ENCODE measurements at regions not wholly inside any gene's neighbourhood (a gene's known extent, or its start where the extent isn't known, plus 50 kb on each side); places are given as distances from the start of the nearest gene placed in this dataset.

DNA sequence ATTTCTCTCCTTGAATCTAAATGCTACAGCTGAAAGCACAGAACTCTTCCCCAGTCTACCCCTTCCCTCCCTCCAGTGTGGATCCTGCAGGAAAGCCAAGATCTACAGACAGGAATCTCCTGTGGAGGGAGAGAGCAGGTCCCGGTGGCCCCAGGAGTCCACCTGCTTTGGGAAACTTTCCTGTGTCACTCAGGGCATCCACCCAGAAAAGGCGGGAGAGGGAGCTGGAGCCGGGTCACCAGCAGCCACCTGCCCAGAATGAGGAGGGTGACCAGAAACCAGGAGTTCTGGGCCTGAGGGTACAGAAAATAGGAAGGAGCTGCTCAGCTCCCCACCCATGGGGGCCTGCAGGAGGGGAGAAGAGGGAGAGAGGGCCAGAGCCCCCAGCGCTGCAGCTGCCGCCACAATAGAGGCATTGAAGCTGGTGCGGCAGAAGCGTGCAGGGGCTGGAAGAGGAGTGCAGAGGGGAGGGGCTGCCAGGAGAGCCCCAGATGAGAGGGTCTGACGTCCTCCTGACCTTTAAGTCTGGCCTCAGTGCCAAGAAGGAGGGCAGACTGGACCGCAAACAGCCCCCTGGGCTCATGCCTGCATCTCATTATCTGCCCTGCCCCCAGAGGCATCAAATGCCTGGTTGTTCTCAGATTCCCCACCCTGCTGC, 56.3 kb upstream of the TMEM72 start:
- Histone ChIP-seq H3K4me1 (ENCODE audit: control insufficient read depth in 2 of 2, insufficient read depth in 2 of 2, low read length in 2 of 2) (no peaks in the 10 kb centered on the region), H3K4me3 (ENCODE audit: low read length in 2 of 2) (no peak overlapping the region), H3K9me3 (ENCODE audit: control insufficient read depth in 2 of 2, insufficient read depth in 1 of 2, low read length in 1 of 2) (no peaks in the 10 kb centered on the region), H3K27ac (ENCODE audit: low read depth in 1 of 2, low read length in 1 of 2) (no peak overlapping the region), H3K27me3 (ENCODE audit: control insufficient read depth in 2 of 2, insufficient read depth in 1 of 2, low read length in 1 of 2) (peaks cover 0 to 4% of the 10 kb centered on the region in 2 donors), H3K36me3 (ENCODE audit: control insufficient read depth in 2 of 2, insufficient read depth in 2 of 2, low read length in 1 of 2) (no peaks in the 10 kb centered on the region)
- WGBS: 89% methylated on average over 9 of the region's 9 CpGs
- DNase-seq (ENCODE audit: low read depth in 6 of 9, low spot score in 9 of 9): no peak

DNA sequence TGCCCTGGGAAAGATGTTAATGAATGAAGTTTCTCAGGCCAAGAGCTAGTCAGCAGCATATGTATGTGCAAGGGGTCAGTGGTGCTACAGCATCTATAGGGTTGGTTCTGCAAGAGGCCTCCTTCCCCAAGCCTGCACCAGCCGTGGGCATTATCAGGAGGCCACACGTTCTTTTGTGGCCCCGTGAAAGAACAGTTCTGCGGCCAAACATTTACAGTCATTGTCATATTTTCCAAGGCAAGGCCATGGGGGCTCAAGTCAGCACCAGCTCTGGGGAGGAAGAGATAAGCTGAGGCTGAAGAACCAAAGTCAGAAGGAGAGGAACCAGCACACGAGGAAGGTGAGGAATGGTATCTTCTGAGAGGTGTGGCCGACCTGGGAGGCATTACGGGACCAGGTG, 54.4 kb upstream of the TMEM72 start:
- H3K27ac ChIP-seq (ENCODE audit: low read depth in 1 of 2, low read length in 1 of 2): no peak overlapping the region
- 94% methylated on average over 7 of the region's 7 CpGs for WGBS
- peaks cover 0 to 10% of the 10 kb centered on the region in 2 donors for H3K27me3 ChIP-seq (ENCODE audit: control insufficient read depth in 2 of 2, insufficient read depth in 1 of 2, low read length in 1 of 2)
- H3K4me1 ChIP-seq (ENCODE audit: control insufficient read depth in 2 of 2, insufficient read depth in 2 of 2, low read length in 2 of 2): peaks cover 0 to under 1% of the 10 kb centered on the region in 2 donors
- H3K9me3 ChIP-seq (ENCODE audit: control insufficient read depth in 2 of 2, insufficient read depth in 1 of 2, low read length in 1 of 2): no peaks in the 10 kb centered on the region
- H3K4me3 ChIP-seq (ENCODE audit: low read length in 2 of 2): no peak overlapping the region
- no peak for DNase-seq (ENCODE audit: low read depth in 6 of 9, low spot score in 9 of 9)
- no peaks in the 10 kb centered on the region for H3K36me3 ChIP-seq (ENCODE audit: control insufficient read depth in 2 of 2, insufficient read depth in 2 of 2, low read length in 1 of 2)

DNA sequence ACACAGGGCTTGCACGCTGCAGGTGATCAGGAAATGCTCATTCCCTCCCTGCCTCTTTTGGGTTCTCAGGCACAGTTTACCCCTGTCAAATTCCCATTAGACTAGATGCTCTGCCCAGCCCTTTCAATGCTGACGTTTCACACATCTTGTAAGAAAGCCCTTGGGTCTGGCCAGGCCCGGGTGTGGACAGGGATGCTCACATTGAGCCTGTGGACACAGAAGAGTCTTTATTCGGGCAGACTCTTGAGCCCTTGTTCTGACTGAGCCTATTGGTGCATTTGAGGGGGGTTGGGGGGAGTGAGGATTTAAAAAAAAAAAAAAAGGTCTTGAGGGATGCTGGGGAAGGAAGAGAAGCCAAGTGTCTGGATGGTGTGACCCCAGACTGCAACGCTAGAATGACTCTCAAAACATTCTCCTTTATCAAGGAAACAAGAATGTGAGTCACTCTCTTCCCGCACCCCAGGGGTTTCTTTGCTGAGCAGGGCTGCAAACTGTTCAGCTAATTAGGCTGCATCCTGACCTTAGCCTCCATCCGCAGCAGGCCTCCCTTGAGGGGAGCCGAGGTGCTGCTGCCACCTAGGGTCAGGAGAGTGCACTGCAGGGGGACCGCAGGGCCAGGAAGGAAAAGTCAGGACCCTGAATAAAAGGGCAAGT, 53.6 kb upstream of the TMEM72 start:
- 54% methylated on average over 9 of the region's 9 CpGs for WGBS
- no peaks in the 10 kb centered on the region for H3K36me3 ChIP-seq (ENCODE audit: control insufficient read depth in 2 of 2, insufficient read depth in 2 of 2, low read length in 1 of 2)
- H3K9me3 ChIP-seq (ENCODE audit: control insufficient read depth in 2 of 2, insufficient read depth in 1 of 2, low read length in 1 of 2): no peaks in the 10 kb centered on the region
- peaks cover 0 to 8% of the 10 kb centered on the region in 2 donors for H3K4me1 ChIP-seq (ENCODE audit: control insufficient read depth in 2 of 2, insufficient read depth in 2 of 2, low read length in 2 of 2)
- H3K4me3 ChIP-seq (ENCODE audit: low read length in 2 of 2): no peak overlapping the region
- H3K27ac ChIP-seq (ENCODE audit: low read depth in 1 of 2, low read length in 1 of 2): no peak overlapping the region
- peak in 4 of 9 donors; percentile 46 to 73 (median 58) for DNase-seq (ENCODE audit: low read depth in 6 of 9, low spot score in 9 of 9)
- peaks cover under 1 to 10% of the 10 kb centered on the region in 2 donors for H3K27me3 ChIP-seq (ENCODE audit: control insufficient read depth in 2 of 2, insufficient read depth in 1 of 2, low read length in 1 of 2)

- 78% methylated on average over 5 of the region's 5 CpGs for WGBS
- no peak for DNase-seq (ENCODE audit: low read depth in 6 of 9, low spot score in 9 of 9)
- no peak overlapping the region for H3K27ac ChIP-seq (ENCODE audit: low read depth in 1 of 2, low read length in 1 of 2)
Measured at GRCh38 chr10:44858017-44858371, 53.1 kb upstream of the TMEM72 start.

GRCh38 chr10:44858988-44859387, 52.1 kb upstream of the TMEM72 start:
- H3K4me1 ChIP-seq (ENCODE audit: control insufficient read depth in 2 of 2, insufficient read depth in 2 of 2, low read length in 2 of 2): peaks cover 0 to 23% of the 10 kb centered on the region in 2 donors
- no peaks in the 10 kb centered on the region for H3K9me3 ChIP-seq (ENCODE audit: control insufficient read depth in 2 of 2, insufficient read depth in 1 of 2, low read length in 1 of 2)
- H3K27me3 ChIP-seq (ENCODE audit: control insufficient read depth in 2 of 2, insufficient read depth in 1 of 2, low read length in 1 of 2): peaks cover 4 to 14% of the 10 kb centered on the region in 2 donors
- no peak for DNase-seq (ENCODE audit: low read depth in 6 of 9, low spot score in 9 of 9)
- no peaks in the 10 kb centered on the region for H3K36me3 ChIP-seq (ENCODE audit: control insufficient read depth in 2 of 2, insufficient read depth in 2 of 2, low read length in 1 of 2)
- no peak overlapping the region for H3K27ac ChIP-seq (ENCODE audit: low read depth in 1 of 2, low read length in 1 of 2)
- no peak overlapping the region for H3K4me3 ChIP-seq (ENCODE audit: low read length in 2 of 2)

More at GRCh38 chr10:44858017-44858371, 53.1 kb upstream of the TMEM72 start:
- Histone ChIP-seq H3K4me1 (ENCODE audit: control insufficient read depth in 2 of 2, insufficient read depth in 2 of 2, low read length in 2 of 2) (peaks cover 0 to 13% of the 10 kb centered on the region in 2 donors), H3K9me3 (ENCODE audit: control insufficient read depth in 2 of 2, insufficient read depth in 1 of 2, low read length in 1 of 2) (no peaks in the 10 kb centered on the region), H3K36me3 (ENCODE audit: control insufficient read depth in 2 of 2, insufficient read depth in 2 of 2, low read length in 1 of 2) (no peaks in the 10 kb centered on the region), H3K4me3 (ENCODE audit: low read length in 2 of 2) (no peak overlapping the region), H3K27me3 (ENCODE audit: control insufficient read depth in 2 of 2, insufficient read depth in 1 of 2, low read length in 1 of 2) (peaks cover 4 to 10% of the 10 kb centered on the region in 2 donors)

- no peak overlapping the region for H3K4me3 ChIP-seq (ENCODE audit: low read length in 2 of 2)
- H3K36me3 ChIP-seq (ENCODE audit: control insufficient read depth in 2 of 2, insufficient read depth in 2 of 2, low read length in 1 of 2): no peaks in the 10 kb centered on the region
- DNase-seq (ENCODE audit: low read depth in 6 of 9, low spot score in 9 of 9): no peak
- peaks cover 4 to 21% of the 10 kb centered on the region in 2 donors for H3K27me3 ChIP-seq (ENCODE audit: control insufficient read depth in 2 of 2, insufficient read depth in 1 of 2, low read length in 1 of 2)
- 93% methylated on average over 13 of the region's 13 CpGs for WGBS
- no peaks in the 10 kb centered on the region for H3K9me3 ChIP-seq (ENCODE audit: control insufficient read depth in 2 of 2, insufficient read depth in 1 of 2, low read length in 1 of 2)
- H3K27ac ChIP-seq (ENCODE audit: low read depth in 1 of 2, low read length in 1 of 2): no peak overlapping the region
- peaks cover 5 to 30% of the 10 kb centered on the region in 2 donors for H3K4me1 ChIP-seq (ENCODE audit: control insufficient read depth in 2 of 2, insufficient read depth in 2 of 2, low read length in 2 of 2)
Measured at GRCh38 chr10:44859546-44860285, 51.4 kb upstream of the TMEM72 start.

DNA sequence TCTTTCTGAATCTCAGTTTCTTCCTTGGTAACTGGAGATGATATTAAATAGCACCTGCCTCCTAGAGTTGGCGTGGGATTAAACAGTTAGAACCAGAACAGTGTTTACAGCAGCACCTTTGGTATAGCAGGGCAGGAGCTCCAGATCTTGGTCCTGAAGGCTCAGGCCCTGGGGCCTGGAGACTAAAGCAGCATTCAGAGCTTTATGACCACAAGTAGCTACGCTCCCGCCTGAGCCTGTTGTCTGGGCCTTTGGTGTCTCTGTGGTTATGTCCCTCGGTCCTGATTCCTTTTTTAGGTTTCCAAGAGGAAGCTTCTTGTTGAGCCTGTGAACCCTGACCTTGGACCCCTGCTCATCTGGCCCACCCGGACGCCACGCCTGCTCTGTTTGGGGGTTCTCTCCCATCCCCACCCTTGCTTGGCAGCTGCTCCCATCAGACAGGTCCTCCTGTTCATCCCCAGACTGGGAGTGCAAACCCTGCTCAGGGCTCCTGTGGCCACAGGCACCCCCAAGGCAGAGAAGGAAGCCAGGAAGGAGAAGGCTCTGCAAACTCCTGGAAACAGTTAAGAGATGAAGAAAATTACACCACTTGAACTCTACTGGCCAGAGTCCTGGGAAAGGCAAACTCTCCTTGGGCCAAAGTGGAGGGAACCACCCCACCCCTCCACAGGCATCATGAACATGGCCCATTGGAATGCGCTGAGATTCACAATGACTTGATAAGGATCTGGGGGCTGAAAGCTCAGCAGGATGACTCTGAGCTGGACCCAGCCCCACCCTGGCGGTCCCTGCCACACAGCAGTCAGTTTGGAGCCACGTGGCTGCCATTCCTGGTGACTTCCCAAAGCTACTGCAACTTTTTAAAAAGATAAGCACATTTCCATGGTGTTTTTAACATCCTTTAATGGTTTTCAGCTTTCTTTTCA, 50.1 kb upstream of the TMEM72 start:
- peaks cover 7 to 32% of the 10 kb centered on the region in 2 donors for H3K27me3 ChIP-seq (ENCODE audit: control insufficient read depth in 2 of 2, insufficient read depth in 1 of 2, low read length in 1 of 2)
- WGBS: 93% methylated on average over 10 of the region's 10 CpGs
- H3K27ac ChIP-seq (ENCODE audit: low read depth in 1 of 2, low read length in 1 of 2): no peak overlapping the region
- peaks cover 5 to 36% of the 10 kb centered on the region in 2 donors for H3K4me1 ChIP-seq (ENCODE audit: control insufficient read depth in 2 of 2, insufficient read depth in 2 of 2, low read length in 2 of 2)
- H3K36me3 ChIP-seq (ENCODE audit: control insufficient read depth in 2 of 2, insufficient read depth in 2 of 2, low read length in 1 of 2): no peaks in the 10 kb centered on the region
- no peak for DNase-seq (ENCODE audit: low read depth in 6 of 9, low spot score in 9 of 9)
- no peak overlapping the region for H3K4me3 ChIP-seq (ENCODE audit: low read length in 2 of 2)
- no peaks in the 10 kb centered on the region for H3K9me3 ChIP-seq (ENCODE audit: control insufficient read depth in 2 of 2, insufficient read depth in 1 of 2, low read length in 1 of 2)

All from thymus (tissue), 11 donors.